ENCODE measurements at regions not wholly inside any gene's neighbourhood (a gene's known extent, or its start where the extent isn't known, plus 50 kb on each side); places are given as distances from the start of the nearest gene placed in this dataset.

DNA sequence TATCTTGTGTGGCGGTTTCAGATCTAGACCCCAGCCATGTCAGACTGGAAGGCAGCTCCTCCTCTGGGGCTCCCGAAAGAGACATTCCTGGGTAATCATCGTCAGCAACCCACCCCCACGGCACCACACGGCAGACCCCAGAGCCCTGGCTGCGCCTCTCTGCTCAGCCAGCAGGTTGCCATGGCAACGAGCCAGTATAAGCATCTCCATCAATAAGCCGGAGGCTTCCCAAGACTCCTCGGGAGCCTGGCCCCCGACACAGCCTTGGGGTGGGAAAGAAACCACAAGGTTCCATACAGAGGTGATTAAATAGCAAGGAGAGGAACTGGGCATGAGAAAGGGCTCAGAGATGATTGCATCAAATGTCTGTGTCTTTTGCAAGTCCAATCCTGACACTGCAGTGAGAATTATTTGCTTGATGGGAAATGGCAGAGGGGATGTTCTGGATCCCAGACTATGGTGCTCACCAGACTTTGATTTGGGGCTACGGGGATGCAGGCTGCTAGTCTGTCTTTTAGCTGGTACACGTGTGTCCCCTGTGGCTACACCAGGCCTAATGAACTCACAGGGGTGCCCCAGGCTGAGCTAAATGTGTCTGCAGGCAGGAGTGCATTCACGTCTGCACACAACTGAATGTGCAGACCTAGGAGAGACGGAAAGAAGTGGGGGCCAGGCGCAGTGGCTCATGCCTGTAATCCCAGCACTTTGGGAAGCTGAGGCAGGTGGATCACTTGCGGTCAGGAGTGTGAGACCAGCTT is 320.5 kb upstream of the TNRC6C start:
- no peak for DNase-seq

DNA sequence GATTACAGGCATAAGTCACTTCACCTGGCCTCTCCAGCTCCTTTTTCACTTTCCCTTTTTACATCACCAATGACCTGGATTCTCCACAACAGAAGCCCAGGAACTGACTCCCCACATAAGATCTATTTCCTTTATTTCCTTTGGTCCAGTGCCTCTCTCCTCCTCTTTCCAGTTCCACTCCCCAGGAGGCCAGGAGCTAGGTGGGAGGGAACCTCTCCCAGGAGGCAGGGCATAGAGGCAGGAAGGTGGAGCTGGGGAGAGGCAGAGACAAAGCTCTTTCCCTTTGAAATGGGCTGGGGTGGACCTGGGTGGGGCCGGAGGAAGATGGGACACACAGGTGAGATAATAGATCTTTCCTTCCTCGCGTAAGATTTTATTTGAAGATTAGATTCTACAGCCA is 318.3 kb upstream of the TNRC6C start:
- no peak for DNase-seq

DNA sequence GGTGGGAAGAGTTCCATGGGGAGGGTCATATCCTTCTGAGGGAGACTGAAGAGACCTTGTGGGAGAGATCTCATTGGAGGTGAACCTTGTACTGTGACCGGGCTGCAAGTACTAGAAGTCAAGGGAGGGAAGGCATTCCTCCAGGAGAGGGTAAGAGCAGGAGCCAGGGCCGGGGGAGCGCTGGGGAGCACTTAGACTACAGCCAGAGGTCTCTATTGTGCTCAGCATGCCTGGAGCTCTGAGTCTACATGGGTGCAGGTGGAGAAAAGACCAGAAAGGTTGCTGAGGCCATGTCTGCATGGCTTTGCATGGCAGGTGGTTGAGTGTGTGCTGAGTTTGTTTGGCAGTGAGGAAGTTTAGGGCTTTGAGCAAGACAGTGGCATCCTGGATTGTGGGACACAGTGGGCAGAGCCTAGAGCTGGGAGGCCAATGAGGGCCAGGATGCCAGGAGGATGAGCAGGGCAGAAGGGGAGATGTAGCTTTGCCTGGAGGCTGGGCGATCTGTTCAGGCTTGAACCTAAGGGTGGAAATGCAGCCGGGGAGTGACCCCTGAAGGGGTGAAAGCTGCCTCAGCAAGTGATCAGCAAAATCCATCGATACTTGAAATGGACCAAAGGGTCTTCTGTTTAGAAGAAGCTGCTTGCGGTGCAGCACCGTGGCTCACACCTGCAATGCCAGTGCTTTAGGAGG is 317.4 kb upstream of the TNRC6C start:
- no peak for DNase-seq

DNA sequence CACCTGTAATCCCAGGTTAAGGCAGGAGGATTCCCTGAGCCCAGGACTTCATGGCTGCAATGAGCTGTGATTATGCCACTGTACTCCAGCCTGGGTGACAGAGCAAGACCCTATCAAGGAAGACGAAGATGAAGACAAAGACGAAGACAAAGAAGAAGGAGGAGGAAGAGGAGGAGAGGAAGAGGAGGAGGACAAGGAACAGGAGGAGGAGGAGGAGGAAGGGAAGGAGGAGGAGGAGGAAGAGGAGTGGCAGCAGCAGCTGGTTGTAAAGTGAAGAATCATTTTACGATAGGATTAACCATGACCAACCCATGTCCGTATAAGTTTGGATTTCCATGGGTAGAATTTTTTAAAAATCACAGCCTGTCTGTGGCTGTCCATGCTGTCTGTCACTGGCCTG is 316.8 kb upstream of the TNRC6C start:
- no peak for DNase-seq

DNA sequence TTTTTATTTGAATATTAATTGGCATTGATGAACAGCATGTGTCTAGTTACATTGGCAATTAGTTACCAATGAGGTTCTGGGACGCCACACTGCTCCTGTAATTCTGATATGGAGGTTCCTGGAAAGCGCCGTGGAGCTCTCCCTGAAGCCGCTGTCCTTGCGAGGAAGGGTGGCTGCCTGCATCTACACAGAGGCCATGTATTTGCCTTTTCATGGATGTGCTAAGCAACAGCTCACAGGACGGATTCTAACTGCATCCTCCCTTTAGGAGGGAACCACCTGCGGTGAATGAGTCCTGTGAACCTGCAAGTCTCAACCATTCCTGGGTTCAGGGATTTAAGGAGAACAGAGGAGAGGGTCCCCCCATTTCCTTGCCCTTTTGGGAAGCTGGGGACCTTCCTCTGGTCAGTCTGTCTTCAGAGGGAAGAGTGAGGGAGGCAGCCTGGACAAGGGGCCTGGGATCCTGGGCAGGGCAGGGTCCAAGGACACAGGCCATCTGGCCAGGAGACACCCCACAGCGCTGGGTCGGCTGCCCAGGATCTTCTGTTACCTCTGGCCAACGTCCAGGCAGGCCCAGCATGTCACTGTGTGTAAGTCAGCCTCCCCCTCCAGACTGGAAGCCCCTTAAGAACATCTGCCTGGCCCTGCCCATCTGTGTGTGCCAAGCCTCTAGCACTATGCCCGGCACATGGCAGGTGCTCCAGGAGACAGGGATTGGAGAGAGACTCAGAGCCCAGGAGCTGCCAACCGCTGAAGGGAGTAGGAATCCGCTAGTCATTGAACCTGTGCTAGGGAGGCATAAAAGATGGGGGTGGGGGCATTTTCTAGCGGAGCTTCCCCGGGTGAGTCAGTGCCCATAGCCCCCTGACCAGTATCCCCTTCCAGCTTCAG is 314.1 kb upstream of the TNRC6C start:
- DNase-seq = no peak

GRCh38 chr17:77645072-77646045 is 313.1 kb upstream of the TNRC6C start:
- DNase-seq = no peak

- no peak for DNase-seq
These were observed 312.5 kb upstream of the TNRC6C start for GRCh38 chr17:77646046-77646430.

DNA sequence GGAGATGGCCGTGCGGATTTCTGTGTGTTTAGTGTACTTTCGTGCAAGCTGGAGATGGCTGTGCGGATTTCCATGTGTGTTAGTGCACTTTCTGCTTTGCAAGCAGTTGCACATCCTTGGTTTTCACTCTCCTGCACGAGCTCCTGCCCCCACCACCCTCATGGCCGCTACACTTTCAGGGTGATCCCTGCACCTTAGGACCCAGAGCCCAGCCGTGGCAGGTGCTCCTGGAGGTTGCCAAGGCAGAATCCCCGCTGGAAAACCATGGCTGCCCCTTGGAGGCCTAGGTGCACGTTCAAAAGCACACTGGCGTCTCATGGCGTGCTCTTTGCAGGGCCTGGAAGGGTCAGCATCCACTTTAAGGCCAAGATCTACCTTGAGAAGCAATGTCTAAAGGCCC is 311.0 kb upstream of the TNRC6C start:
- DNase-seq = no peak

GRCh38 chr17:77649717-77650211 is 308.7 kb upstream of the TNRC6C start:
- DNase-seq = no peak

DNA sequence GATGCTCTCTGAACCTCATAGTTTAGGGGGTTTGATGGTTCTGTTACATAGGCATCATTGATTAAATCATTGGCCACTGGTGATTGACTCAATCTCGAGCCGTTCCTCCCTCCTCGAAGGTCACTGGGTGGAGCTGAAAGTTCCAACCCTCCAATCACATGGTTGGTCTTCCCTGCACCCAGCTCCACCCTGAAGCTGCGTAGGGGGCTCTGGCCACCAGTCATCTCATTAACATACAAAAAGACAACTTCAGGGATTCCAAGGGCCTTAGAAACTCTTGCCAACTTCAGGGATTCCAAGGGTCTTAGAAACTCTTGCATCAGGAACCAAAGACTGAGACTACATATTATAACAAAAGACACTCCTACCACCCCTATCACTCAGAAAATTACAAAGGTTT is 306.5 kb upstream of the TNRC6C start:
- DNase-seq = no peak

- no peak for DNase-seq
These were observed 304.2 kb upstream of the TNRC6C start for GRCh38 chr17:77654296-77654695.

GRCh38 chr17:77654850-77655249 is 303.7 kb upstream of the TNRC6C start:
- DNase-seq = no peak

- DNase-seq = no peak
These were observed 302.4 kb upstream of the TNRC6C start for GRCh38 chr17:77656054-77656453.

DNA sequence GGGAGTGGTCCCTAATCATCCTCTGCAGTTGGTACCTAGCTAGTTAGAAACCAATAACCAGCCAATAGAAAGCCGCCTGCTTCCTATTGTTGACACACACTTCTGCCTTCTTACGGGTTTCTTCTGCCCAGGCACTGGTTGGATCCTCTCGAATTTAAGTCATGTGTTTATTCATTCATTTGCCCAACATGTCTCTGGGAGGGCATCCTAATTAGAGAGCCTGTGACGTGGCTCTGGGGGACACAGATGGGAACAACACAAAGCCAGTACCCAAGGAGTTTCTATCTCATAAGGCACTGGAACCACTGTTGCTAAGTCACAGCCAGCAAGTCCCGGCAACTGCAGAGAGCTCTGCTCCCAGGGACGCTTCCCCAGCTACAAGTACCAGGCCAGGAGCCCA is 300.7 kb upstream of the TNRC6C start:
- DNase-seq = no peak

GRCh38 chr17:77660524-77660923 is 298.0 kb upstream of the TNRC6C start:
- no peak for DNase-seq

GRCh38 chr17:77662833-77663232 is 295.7 kb upstream of the TNRC6C start:
- no peak for DNase-seq

- DNase-seq = no peak
These were observed 294.3 kb upstream of the TNRC6C start for GRCh38 chr17:77664097-77664729.

DNA sequence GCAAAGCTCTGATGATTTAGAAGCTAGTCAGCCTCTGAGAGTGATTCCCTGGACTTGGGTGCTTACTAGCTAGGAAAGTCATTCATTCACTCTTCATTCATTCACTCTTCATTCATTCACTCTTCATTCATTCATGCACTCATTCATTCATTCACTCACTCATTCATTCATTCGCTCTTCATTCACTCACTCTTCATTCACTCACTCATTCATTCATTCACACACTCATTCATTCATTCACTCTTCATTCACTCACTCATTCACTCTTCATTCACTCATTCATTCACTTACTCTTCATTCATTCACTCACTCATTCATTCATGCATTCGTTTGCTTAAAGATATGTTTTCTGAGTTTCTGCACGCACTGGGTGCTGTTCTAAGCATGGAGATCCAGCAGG is 292.7 kb upstream of the TNRC6C start:
- no peak for DNase-seq

GRCh38 chr17:77666462-77666861 is 292.0 kb upstream of the TNRC6C start:
- no peak for DNase-seq

GRCh38 chr17:77666881-77667395 is 291.6 kb upstream of the TNRC6C start:
- DNase-seq = no peak

DNA sequence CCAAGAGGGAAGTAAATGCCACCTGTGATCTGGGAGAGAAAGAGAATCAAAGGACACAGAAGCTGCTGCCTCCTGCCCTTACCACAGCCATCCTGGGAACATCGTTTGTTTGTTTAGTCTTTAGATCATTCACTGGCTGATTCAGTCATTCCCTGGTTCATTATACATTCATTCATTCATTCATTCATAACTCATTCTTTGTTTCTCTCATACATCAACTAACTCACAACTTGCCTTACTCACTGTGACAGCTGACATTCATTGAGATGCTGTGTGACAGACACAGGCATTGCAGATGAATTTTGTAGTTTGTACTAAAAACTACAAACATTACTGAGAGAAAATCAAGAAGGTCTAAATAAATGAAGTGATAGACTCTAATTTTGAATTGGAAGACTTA is 291.0 kb upstream of the TNRC6C start:
- no peak for DNase-seq

- no peak for DNase-seq
These were observed 290.0 kb upstream of the TNRC6C start for GRCh38 chr17:77668518-77668917.
